Kidney (tissue), 13 donors: ENCODE measurements at regions not wholly inside any gene's neighbourhood (a gene's known extent, or its start where the extent isn't known, plus 50 kb on each side); places are given as distances from the start of the nearest gene placed in this dataset.

ENCODE experiments used
- DNase-seq, 5 donors: peaks; one replicate each; pipeline ENCODE4 v3.0.0-alpha.2; 2013 to 2020
- FAIRE-seq: peaks from 2 replicates; lab custom pipeline; 2012; peaks lifted over from hg19 to GRCh38; lab: Jason Lieb, UNC
- H3K27ac ChIP-seq, 2 donors: one replicate each; pipeline ENCODE4 v1.7.0; 2013; ENCODE audit warnings: low read depth in 2 of 2, low read length in 2 of 2, inconsistent platforms in 1 of 2
- H3K27me3 ChIP-seq: one replicate; pipeline ENCODE4 v1.7.1; 2013; ENCODE audit warnings: low read length, inconsistent platforms; ENCODE audit not compliant: control insufficient read depth, insufficient read depth
- H3K36me3 ChIP-seq, 3 donors: one replicate each; pipeline versions ENCODE4 v1.7.0 to v1.7.1; 2013; ENCODE audit warnings: low read length in 3 of 3, control low read depth in 1 of 3, inconsistent platforms in 1 of 3; ENCODE audit not compliant: insufficient read depth in 3 of 3, control insufficient read depth in 2 of 3
- H3K4me1 ChIP-seq, 3 donors: one replicate each; pipeline versions ENCODE4 v1.7.0 to v1.7.1; 2013; ENCODE audit warnings: low read length in 3 of 3, inconsistent platforms in 1 of 3, low read depth in 1 of 3; ENCODE audit not compliant: control insufficient read depth in 2 of 3, insufficient read depth in 2 of 3
- H3K4me3 ChIP-seq, 3 donors: one replicate each; pipeline versions ENCODE4 v1.7.0 to v1.8.1; 2013; ENCODE audit warnings: low read length in 3 of 3, control low read depth in 1 of 3, inconsistent platforms in 1 of 3
- H3K9ac ChIP-seq, 3 donors: one replicate each; pipeline versions ENCODE4 v1.7.0 to v1.7.1; 2013; ENCODE audit warnings: low read length in 3 of 3, control low read depth in 1 of 3, inconsistent platforms in 1 of 3
- H3K9me3 ChIP-seq, 3 donors: one replicate each; pipeline versions ENCODE4 v1.7.0 to v1.7.1; 2013; ENCODE audit warnings: low read length in 3 of 3, control low read depth in 1 of 3, inconsistent platforms in 1 of 3; ENCODE audit not compliant: control insufficient read depth in 2 of 3, insufficient read depth in 1 of 3
- intact Hi-C: fragments of 100-400 bp; cut with DNase I; formaldehyde crosslinking; loops from one replicate; pipeline ENCODE4 v1.11.1; 2022
- TF ChIP-seq, protein P1 (sequence below): IDR thresholded peaks from 3 replicates; pipeline ENCODE4 v1.5.1; 2012; ENCODE audit warnings: mild to moderate bottlenecking, moderate library complexity, borderline replicate concordance; ENCODE audit not compliant: insufficient read depth; ENCODE audit errors: extremely low read depth
- donor health status: control.
- donor health status: control.
- donor health status: control.
- donor health status: control.
- donor health status: control.
- donor health status: DM: yes; HTN: yes; CAD: no.
- donor health status: Normal renal cell carcinoma (clear cell type).

DNA sequence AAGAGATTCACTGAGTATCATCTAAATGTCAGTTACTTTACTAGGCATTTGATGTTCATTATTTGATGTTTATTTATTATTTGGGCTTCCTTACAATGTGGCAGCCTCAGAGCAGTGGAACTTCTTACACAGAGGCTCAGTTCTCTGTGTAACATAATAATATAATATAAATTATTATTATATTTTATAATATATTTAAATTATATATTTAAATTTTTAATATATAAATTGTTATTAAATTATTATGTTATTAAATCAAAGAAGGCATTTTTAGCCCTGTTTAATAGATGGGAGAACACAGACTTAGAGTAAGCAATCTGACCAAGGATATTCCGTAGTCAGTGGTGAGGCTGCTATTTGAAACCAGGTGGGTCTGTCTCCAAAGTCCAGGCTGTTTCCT lies 315.3 kb upstream of the SKOR2 start:
- H3K27ac ChIP-seq, result no peak overlapping the region
- FAIRE-seq, result no peak
- no peaks in the 10 kb centered on the region for H3K27me3 ChIP-seq
- TF ChIP-seq, protein P1, sequence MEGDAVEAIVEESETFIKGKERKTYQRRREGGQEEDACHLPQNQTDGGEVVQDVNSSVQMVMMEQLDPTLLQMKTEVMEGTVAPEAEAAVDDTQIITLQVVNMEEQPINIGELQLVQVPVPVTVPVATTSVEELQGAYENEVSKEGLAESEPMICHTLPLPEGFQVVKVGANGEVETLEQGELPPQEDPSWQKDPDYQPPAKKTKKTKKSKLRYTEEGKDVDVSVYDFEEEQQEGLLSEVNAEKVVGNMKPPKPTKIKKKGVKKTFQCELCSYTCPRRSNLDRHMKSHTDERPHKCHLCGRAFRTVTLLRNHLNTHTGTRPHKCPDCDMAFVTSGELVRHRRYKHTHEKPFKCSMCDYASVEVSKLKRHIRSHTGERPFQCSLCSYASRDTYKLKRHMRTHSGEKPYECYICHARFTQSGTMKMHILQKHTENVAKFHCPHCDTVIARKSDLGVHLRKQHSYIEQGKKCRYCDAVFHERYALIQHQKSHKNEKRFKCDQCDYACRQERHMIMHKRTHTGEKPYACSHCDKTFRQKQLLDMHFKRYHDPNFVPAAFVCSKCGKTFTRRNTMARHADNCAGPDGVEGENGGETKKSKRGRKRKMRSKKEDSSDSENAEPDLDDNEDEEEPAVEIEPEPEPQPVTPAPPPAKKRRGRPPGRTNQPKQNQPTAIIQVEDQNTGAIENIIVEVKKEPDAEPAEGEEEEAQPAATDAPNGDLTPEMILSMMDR, result no peak
- no peak for DNase-seq
- H3K9me3 ChIP-seq, result peaks cover 0 to 3% (median 0%) of the 10 kb centered on the region in 3 donors
- H3K4me3 ChIP-seq, result no peak overlapping the region
- intact Hi-C loops, result no loop called here
- H3K36me3 ChIP-seq, result no peaks in the 10 kb centered on the region
- H3K9ac ChIP-seq, result no peak overlapping the region
- H3K4me1 ChIP-seq, result no peaks in the 10 kb centered on the region

DNA sequence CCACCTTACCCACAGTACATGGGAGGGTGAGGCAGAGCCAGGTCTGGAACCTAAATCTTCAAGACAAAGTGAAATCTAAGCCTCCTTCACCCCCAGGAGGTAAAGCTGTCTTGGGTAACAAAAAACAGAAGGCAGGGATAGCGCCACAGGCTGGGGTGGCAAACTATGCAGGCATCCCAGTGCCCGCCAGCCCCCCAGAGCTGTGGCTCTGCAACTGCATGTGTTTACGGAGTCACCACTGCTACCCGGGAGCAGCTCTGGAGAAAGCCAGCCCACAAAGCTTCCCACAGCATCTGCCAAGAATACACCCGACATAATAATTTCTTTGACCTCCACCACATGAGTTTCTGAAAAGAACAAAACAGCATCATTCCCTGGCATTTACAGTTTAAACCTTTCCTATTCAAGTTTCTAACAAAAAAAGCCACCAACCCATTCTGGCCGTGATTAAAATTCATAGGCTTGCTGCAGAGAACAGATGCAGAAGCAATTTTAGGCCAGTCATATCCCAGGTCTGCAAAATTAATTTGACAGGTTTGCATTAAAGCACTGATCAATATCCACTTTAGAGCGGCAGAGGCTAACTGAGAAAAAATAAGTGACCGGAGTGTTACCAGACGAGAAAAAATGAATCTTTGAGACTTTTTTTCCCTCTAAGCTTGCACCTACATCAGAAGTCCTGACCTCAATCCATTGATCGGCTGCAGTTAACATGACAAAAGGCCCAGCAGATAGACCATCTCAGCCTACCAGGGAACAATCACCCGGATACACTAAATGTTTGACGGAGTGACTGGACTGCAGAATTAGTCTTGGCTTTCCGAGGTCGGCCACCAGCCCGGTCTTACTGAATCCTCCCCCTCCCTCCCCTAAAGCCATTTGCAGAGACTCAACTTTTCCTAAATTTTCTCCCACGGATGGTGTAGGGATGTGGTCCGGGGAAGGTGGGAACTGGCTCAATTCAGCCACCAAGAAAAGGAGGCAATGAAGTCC lies 309.6 kb upstream of the SKOR2 start:
- TF ChIP-seq, protein P1, result no peak
- FAIRE-seq, result no peak

DNA sequence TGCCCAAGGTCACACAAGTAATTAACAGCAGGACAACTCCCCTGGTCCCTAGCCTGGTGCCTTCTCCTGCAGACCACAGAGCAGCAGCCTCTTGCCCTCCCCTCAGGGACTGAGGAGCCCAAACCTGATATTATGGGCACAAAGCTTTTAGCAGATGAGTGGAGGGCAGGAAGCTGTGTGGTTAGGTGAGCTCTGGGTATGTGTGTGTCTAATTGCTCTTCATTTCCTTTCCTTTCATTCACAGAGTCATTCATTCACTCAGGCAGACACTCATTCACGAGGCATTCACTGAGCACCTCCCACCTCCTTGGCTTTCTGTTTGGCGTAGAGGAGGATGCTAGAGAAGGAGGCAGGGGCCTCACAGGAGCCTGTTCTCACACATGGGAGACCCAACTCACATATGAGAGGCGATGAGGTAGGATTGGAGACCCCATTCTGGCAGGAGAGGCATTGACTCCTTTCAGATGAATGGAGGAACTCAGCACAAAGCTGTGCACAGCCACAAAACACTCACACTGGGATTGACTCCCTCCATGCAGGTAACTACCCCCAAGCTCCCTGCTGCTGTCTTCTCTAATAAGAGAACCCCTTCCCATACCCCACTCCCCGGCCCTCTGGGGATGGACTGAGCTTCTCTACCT lies 306.8 kb upstream of the SKOR2 start:
- Histone ChIP-seq H3K27ac (no peak overlapping the region), H3K9ac (no peak overlapping the region), H3K9me3 (no peaks in the 10 kb centered on the region), H3K27me3 (no peaks in the 10 kb centered on the region), H3K36me3 (no peaks in the 10 kb centered on the region), H3K4me3 (no peak overlapping the region), H3K4me1 (no peaks in the 10 kb centered on the region)
- FAIRE-seq (no peak), DNase-seq (no peak)
- intact Hi-C loops, result no loop called here
- TF ChIP-seq, protein P1, result no peak

More for the DNA sequence above, 309.6 kb upstream of the SKOR2 start:
- no peak overlapping the region for H3K9ac ChIP-seq
- H3K27me3 ChIP-seq, result no peaks in the 10 kb centered on the region
- no peaks in the 10 kb centered on the region for H3K36me3 ChIP-seq
- H3K27ac ChIP-seq, result no peak overlapping the region
- H3K4me1 ChIP-seq, result no peaks in the 10 kb centered on the region
- DNase-seq, result no peak
- no peak overlapping the region for H3K4me3 ChIP-seq
- intact Hi-C loops, result no loop called here
- peaks cover 0 to under 1% (median 0%) of the 10 kb centered on the region in 3 donors for H3K9me3 ChIP-seq
